Panc1 (cell line): ENCODE measurements at regions not wholly inside any gene's neighbourhood (a gene's known extent, or its start where the extent isn't known, plus 50 kb on each side); places are given as distances from the start of the nearest gene placed in this dataset.

Source experiments
- ATAC-seq: fragments of 200-7000 bp; cut with Tn5 transposase; 2 replicates; pipeline ENCODE4 v1.9.1; 2020; ENCODE audit warnings: mild to moderate bottlenecking, moderate library complexity
- BruUV-seq: library from RNA; stranded (reverse); fragments of 400-500 nt; replicated peaks from 2 replicates; lab custom pipeline; 2021; lab: Mats Ljungman, UMichigan
- CTCF ChIA-PET: fragments of 300-600 bp; sonication (Branson Sonifier 250); formaldehyde crosslinking; loops from one replicate; lab custom pipeline; 2022; ENCODE audit warnings: antibody characterized with exemption; lab: Charles Lee
- POLR2A ChIA-PET: fragments of 300-600 bp; sonication (Branson Sonifier 250); formaldehyde crosslinking; loops from one replicate; lab custom pipeline; 2022; ENCODE audit warnings: antibody characterized with exemption; lab: Charles Lee
- DNase-seq: peaks from one replicate; pipeline ENCODE4 v3.0.0-alpha.2; 2010; ENCODE audit warnings: low read depth, low spot score
- H3K27ac ChIP-seq: 2 replicates; pipeline ENCODE4 v1.5.1; 2011; ENCODE audit warnings: mild to moderate bottlenecking, low read length, inconsistent platforms
- H3K27me3 ChIP-seq: fragments of 200-500 bp; sonication (Bioruptor generic); 2 replicates; pipeline ENCODE4 v1.6.0; 2014; ENCODE audit warnings: low read length, inconsistent platforms; ENCODE audit not compliant: control insufficient read depth, insufficient read depth
- H3K36me3 ChIP-seq: fragments of 200-500 bp; sonication (Bioruptor generic); 2 replicates; pipeline ENCODE4 v1.5.1; 2014; ENCODE audit warnings: inconsistent platforms, mild to moderate bottlenecking, low read length, moderate library complexity; ENCODE audit not compliant: control insufficient read depth, insufficient read depth
- H3K4me1 ChIP-seq: 2 replicates; pipeline ENCODE4 v1.5.1; 2011; ENCODE audit warnings: inconsistent platforms, mild to moderate bottlenecking, low read length, moderate library complexity; ENCODE audit not compliant: control insufficient read depth, insufficient read depth
- H3K4me3 ChIP-seq, 2 experiments: 2 replicates each; pipeline ENCODE4 v1.5.1; 2011 to 2012; ENCODE audit warnings: low read depth in 2 of 2, low read length in 2 of 2, mild to moderate bottlenecking in 2 of 2, inconsistent platforms in 1 of 2, moderate library complexity in 1 of 2
- H3K9me3 ChIP-seq: fragments of 200-500 bp; sonication (Bioruptor generic); 2 replicates; pipeline ENCODE4 v1.5.1; 2014; ENCODE audit warnings: low read depth, mild to moderate bottlenecking, inconsistent platforms, low read length, moderate library complexity; ENCODE audit not compliant: control insufficient read depth, insufficient read depth
- CTCF ChIP-seq: fragments of 450-650 bp; IDR thresholded peaks from 2 replicates; pipeline ENCODE4 v1.5.1; 2017; ENCODE audit warnings: mild to moderate bottlenecking
- POLR2AphosphoS5 ChIP-seq: IDR thresholded peaks from 2 replicates; pipeline ENCODE4 v1.6.1; 2012; ENCODE audit warnings: mild to moderate bottlenecking, low read depth, low read length, moderate library complexity
- REST ChIP-seq, 2 experiments: IDR thresholded peaks; 2 replicates each; pipeline ENCODE4 v1.6.1; 2011 to 2012; ENCODE audit warnings: low read depth in 2 of 2, control low read depth in 1 of 2, low read length in 1 of 2, mild to moderate bottlenecking in 1 of 2, moderate library complexity in 1 of 2; ENCODE audit not compliant: insufficient read depth in 1 of 2
- SIN3A ChIP-seq: IDR thresholded peaks from 2 replicates; pipeline ENCODE4 v1.6.1; 2012; ENCODE audit warnings: low read depth, mild to moderate bottlenecking, low read length, moderate library complexity, borderline replicate concordance; ENCODE audit not compliant: insufficient read depth
- TCF7L2 ChIP-seq: IDR thresholded peaks from 2 replicates; pipeline ENCODE4 v1.6.1; 2011; ENCODE audit warnings: mild to moderate bottlenecking, low read depth, low read length, inconsistent platforms
- in situ Hi-C: cut with HindIII; loops from 2 replicates; pipeline ENCODE4 v1.10.0; 2016; ENCODE audit warnings: low sequenced_read_pairs, low pct_unique_long_range_greater_than_20kb
- intact Hi-C: fragments of 100-400 bp; cut with micrococcal nuclease; formaldehyde crosslinking; loops from one replicate; pipeline ENCODE4 v1.10.0; 2022; ENCODE audit not compliant: unreplicated experiment

GRCh38 chr20:43271980-43272379 is 82.3 kb upstream of the PTPRT start:
- BruUV-seq, result no TSS peak
- no peak overlapping the region for H3K4me3 ChIP-seq
- in situ Hi-C loops, result no loop called here
- H3K4me1 ChIP-seq, result no peaks in the 10 kb centered on the region
- CTCF ChIA-PET, result no interaction called here
- H3K27me3 ChIP-seq, result no peaks in the 10 kb centered on the region; the same call in 1 of the 2 replicates
- H3K9me3 ChIP-seq, result no peaks in the 10 kb centered on the region
- POLR2A ChIA-PET, result no interaction called here
- TF ChIP-seq POLR2AphosphoS5, result no peak
- TF ChIP-seq CTCF, result no peak
- TF ChIP-seq TCF7L2, result no peak
- TF ChIP-seq SIN3A, result no peak
- TF ChIP-seq REST (IDR thresholded peaks at IDR 0.05; ENCODE audit: insufficient read depth in 1 of 2, low read depth in 2 of 2, low read length in 1 of 2), result no peak
- intact Hi-C loops, result no loop called here
- DNase-seq (no peak), ATAC-seq (no peak)
- no peak overlapping the region for H3K27ac ChIP-seq
- H3K36me3 ChIP-seq, result no peaks in the 10 kb centered on the region

- DNase-seq, result no peak
- H3K27me3 ChIP-seq, result no peaks in the 10 kb centered on the region; the same call in 1 of the 2 replicates
- no peaks in the 10 kb centered on the region for H3K36me3 ChIP-seq
- in situ Hi-C loops, result no loop called here
- H3K27ac ChIP-seq, result no peak overlapping the region
- no peaks in the 10 kb centered on the region for H3K9me3 ChIP-seq
- no peak overlapping the region for H3K4me3 ChIP-seq
- ATAC-seq, result no peak
- POLR2A ChIA-PET, result no interaction called here
- TF ChIP-seq REST (IDR thresholded peaks at IDR 0.05; ENCODE audit: insufficient read depth in 1 of 2, low read depth in 2 of 2, low read length in 1 of 2), result no peak
- TF ChIP-seq CTCF, result no peak
- no peak for TF ChIP-seq SIN3A
- no peak for TF ChIP-seq TCF7L2
- no peak for TF ChIP-seq POLR2AphosphoS5
- intact Hi-C loops, result no loop called here
- BruUV-seq, result no TSS peak
- H3K4me1 ChIP-seq, result no peaks in the 10 kb centered on the region
- CTCF ChIA-PET, result no interaction called here
Observed at GRCh38 chr20:43265449-43265848, 75.7 kb upstream of the PTPRT start.
